ENCODE measurements at regions not wholly inside any gene's neighbourhood (a gene's known extent, or its start where the extent isn't known, plus 50 kb on each side); places are given as distances from the start of the nearest gene placed in this dataset.

GRCh38 chr6:103000688-103001087, 1607.2 kb downstream of the GRIK2 start:
- TF ChIP-seq CTCF (IDR thresholded peaks at IDR 0.05) (no peak), POLR2A (IDR thresholded peaks at IDR 0.05) (no peak)

Data from tibial nerve (tissue), 3 donors.